Kidney tubule cell (primary cell): ENCODE measurements at regions not wholly inside any gene's neighbourhood (a gene's known extent, or its start where the extent isn't known, plus 50 kb on each side); places are given as distances from the start of the nearest gene placed in this dataset.
"Not testable (repeated sequence)": the region's sequence is repeated elsewhere in the genome, so short reads cannot be mapped to it uniquely, and the experiment has no call there.

Experiments used
- DNase-seq: peaks from one replicate; pipeline ENCODE4 v3.0.0-alpha.2; 2018; ENCODE audit warnings: low spot score

GRCh38 chr10:63848871-63849270 is 327.7 kb downstream of the REEP3 start:
- DNase-seq, result not testable (repeated sequence)

DNA sequence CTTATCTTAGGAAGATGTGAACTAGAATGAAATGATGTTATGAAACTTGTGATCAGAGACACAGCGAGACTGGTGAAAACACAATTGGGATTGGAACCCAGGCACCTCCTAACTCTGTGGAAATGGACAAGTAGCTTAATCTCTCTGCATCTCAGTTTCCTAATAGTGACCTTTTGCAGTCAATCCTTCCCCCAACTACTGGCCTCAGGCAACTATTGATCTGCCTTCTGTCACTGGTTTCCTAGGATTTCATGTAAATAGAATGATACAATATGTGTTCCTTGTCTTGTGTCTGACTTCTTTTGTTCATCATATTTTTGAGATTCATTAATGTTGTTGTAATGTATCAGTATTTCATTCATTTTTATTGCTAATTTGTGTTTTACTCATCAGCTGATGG is 341.7 kb downstream of the REEP3 start:
- DNase-seq, result no peak

DNA sequence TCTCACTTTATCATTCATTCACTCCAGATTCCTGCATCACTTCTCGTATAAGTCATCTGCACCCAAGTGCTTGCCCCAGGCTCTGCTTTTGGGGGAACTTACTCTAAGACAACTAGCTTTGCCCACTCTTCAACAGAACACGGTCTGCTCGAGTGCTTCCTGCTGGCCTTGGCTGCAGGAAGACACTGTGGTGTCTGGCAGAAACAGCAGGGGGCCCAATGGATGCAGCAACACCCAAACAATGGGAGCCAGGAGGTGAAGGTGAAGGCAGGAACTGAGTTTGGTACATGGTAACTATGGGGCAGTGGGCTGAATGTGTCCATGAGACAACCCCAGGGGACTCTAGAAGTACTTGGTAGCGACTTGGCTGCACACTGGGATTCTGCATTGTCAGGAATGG is 344.0 kb downstream of the REEP3 start:
- no peak for DNase-seq

GRCh38 chr10:63866075-63866746 is 345.0 kb downstream of the REEP3 start:
- peak; percentile 60 for DNase-seq

- DNase-seq, result peak; percentile 33
These were observed 345.5 kb downstream of the REEP3 start for GRCh38 chr10:63866747-63867140.

DNA sequence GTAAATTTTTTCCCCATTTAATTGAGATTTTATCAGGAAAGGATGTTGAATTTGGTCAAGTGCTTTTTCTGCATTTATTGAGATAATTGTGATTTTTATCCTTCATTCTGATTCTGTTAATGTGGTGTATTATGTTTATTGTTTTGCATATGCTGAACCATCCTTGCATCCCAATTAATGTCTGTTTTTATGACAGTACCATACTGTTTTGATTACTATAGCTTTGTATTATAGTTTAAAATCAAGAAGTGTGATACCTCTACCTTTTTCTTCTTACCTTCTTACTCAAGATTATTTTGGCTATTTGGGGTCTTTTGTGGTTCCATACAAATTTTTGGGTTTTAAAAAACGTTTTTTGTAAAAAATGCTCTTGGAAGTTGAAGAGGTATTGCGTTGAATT is 357.2 kb downstream of the REEP3 start:
- no peak for DNase-seq

- no peak for DNase-seq
These were observed 362.7 kb downstream of the REEP3 start for GRCh38 chr10:63883861-63884260.

GRCh38 chr10:63884426-63884825 is 363.2 kb downstream of the REEP3 start:
- no peak for DNase-seq

DNA sequence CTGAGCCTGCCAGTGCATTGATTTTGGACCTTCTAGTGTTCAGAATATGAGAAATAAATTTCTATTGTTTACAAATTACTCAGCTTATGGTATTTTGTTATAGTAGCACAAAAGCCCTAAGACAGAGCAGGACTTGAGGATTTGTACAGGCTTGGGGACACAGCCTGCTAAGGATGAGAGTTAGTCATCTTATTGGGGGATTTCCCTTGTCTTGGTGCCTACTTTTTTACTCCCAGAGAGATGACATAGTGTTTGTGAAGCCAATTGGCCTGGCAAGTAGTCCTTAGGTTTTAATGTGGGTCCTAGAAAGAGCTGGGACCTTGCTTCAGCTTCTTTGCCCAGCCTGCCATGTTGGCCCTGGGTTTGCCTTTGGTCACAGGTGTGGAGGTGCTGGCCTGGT is 364.0 kb downstream of the REEP3 start:
- peak; percentile 52 for DNase-seq

GRCh38 chr10:63886281-63887022 is 365.3 kb downstream of the REEP3 start:
- no peak for DNase-seq

DNA sequence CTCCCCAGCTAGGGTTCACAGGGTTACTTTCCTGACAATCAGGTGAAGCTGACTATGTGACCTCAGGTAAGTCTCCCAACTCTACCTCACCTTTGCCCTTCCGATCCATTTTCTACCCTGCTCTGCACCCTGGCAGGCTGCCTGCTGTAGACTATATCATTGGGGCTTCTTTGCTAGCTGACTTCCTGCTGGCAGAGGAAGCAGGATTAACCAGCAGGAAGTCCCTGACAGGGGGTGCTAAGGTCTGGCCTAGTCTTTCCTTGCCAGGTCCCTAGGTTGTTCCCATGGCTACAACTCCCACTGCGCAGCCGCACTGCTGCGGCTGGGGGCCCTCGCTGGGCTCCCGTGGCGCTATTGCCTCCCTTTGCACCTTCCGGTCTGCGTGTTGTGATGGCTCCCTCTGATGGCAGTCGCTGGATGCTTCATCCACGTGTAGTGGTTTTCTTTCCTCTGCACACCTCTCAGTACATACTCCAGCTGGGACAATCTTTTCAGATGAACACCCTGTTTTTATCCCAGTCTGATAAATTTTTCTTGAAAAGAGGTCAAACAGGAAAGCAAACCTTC is 365.9 kb downstream of the REEP3 start:
- no peak for DNase-seq

- DNase-seq, result no peak
These were observed 366.6 kb downstream of the REEP3 start for GRCh38 chr10:63887600-63888370.

GRCh38 chr10:63889803-63890202 is 368.6 kb downstream of the REEP3 start:
- no peak for DNase-seq

DNA sequence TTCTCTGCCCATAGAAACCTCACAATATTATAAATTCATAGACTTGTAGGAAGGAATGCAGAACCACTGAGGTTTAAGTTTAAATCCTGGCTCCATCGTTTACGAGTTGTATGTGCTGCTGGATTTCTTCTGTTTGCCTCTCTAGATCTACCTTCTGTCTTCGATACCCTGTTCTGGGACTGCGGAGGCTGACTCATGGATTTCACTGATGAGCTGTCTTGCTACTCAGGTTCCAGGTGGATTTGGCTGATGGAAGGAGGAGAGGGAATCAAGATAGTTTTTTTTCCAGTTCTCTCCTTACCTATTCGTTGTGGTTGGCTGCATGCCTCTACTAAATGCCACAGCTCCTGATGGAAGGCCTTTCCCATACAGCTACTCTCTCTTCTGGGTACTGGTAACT is 375.8 kb downstream of the REEP3 start:
- DNase-seq, result no peak

DNA sequence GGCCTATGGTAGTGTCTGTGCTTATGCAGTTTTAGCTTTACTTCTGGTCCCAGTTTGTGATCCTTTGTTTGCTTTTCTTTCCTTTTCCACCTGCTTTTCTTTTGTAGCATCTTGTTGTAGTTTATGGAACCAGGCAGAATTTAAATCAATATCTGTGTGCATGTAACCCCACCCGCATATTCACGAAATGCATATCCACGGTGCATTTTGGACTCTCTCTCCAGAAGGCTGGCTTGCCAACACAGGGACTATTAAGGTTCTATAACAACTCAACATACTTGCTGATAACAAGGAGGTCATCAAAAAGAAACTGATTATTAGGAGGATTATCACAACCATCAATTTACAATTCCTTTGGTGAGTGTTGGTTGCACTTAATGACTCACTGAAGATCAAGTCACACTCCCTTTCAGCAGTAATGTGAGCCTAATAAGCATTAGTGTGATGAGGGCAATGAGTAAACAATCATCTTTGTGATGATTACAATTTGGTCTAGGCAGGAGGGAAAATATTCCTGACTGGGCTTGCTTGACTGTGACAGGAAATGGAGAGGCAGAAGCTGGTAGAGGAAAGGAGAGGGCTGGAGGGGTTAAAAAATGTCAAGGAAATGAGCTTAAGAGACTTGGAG is 378.6 kb downstream of the REEP3 start:
- no peak for DNase-seq

- DNase-seq, result no peak
These were observed 380.0 kb downstream of the REEP3 start for GRCh38 chr10:63901228-63901627.

DNA sequence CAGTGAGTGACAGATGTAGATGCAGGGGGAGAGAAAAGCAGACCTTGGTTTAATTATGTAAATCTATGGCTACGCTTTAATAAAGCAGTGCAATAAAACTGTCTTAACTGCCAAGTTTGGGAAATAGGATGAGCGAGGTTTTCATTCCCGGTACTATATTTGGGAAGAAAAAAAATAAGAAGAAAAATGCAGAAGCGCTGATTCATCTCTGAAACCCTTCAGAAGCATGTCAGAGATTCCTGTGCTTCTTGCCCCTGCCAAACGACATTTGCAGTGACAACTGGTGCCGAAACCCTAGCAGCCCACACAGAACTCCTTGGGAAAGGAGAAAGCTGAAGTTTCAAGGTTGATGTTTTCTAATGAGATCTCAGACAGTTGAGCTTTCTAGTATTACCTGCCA is 380.7 kb downstream of the REEP3 start:
- no peak for DNase-seq

DNA sequence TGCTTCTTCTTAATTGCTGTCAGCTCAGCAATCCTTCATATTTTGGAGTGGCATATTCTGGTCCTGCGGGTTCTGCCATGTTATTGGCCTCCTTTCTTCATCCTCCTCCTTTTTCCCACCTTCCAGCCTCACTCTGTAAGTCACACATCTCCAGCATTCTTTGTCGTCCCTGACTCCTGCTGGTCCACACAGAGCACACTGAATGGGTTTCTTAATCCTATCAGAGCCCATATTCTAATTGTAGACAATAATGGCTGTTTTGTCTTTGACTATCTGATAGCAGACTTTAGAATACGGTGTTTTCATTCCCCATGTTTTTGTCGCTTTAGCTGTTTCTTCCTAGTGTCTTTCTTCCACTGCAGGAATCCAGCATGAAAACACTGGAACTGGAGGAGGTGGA is 389.6 kb downstream of the REEP3 start:
- DNase-seq, result no peak

DNA sequence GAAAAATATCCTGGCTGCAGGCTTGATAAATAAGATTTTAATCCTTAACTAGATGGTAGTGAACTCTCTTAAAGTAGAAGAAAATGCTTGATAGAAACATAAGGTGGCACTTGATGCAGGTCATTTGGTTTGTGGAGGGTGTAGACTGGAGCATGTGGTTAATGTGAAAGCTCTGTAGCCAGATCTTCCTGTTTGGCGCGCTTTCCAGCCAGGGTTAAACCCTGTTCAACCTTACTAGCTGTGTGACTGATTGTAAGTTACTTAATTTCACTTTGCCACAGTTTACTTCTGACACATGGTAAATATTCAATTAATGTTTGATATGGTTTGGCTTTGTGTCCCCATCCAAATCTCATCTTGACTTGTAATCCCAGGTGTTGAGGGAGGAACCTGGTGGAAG is 394.0 kb downstream of the REEP3 start:
- no peak for DNase-seq

DNA sequence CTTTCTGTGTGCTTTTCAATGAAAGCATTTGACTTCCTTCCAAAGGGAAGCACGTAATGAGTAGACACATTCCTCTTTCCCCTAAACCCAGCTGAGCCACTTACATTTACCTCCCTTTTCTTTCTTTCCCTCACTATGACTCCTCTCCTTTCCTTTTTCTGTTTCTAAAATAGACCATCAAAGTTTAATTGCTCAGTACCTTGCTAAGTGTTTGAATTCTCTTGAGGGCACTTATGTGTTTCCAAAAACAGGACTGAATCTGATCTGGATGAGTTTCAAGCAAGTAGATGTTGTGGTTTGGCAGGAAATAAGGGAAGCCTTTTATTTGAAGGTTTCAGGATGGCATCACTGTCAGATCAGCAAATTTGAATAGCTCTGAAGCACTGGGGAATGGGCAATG is 396.2 kb downstream of the REEP3 start:
- no peak for DNase-seq

- DNase-seq, result no peak
These were observed 398.5 kb downstream of the REEP3 start for GRCh38 chr10:63919575-63920279.

DNA sequence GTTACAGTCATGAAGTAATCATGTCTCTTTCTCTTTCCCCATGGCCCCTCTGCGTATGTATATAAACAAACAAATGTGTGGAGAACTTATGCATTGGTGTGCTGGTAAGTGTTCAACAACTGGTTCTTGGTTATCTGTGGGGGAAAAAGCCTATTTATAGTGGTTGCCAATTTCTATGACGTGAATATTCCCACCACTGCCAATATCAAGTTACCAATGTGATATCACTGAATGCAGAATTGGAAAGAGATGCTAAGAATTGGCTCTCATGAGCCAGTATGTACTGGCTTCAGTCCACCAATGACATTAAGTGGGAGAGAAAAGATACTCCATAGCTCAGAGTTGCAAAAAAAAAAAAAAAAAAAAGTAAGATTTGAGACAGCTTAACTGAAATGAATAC is 399.7 kb downstream of the REEP3 start:
- no peak for DNase-seq
